ENCODE measurements at regions not wholly inside any gene's neighbourhood (a gene's known extent, or its start where the extent isn't known, plus 50 kb on each side); places are given as distances from the start of the nearest gene placed in this dataset.
"Not testable (repeated sequence)": the region's sequence is repeated elsewhere in the genome, so short reads cannot be mapped to it uniquely, and the experiment has no call there.

DNA sequence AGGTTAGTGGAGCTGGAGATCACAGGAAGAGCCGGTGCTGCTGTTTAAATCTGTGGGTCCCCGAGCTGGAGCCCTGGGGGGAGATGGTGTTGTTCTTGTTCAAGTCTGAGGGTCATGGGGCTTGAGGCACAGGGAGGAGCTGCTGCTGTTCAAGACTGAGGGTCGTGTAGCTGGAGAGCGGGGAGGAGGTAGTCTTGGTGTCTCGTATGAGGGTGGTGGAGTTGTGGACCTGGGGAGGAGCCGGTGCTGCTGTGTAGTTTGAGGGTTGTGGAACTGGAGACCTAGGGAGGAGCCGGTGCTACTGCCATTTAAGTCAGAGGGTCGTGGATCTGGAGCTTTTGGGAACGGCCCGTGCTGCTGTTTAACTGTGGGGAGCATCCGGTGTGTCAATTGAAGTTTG lies 112.2 kb upstream of the SULF2 start:
- no peak overlapping the region for H3K27ac Mint-ChIP-seq
- Histone ChIP-seq H3K4me1 (ENCODE audit: control insufficient read depth, insufficient read depth, low read length) (no peaks in the 10 kb centered on the region), H3K36me3 (ENCODE audit: control insufficient read depth, insufficient read depth, low read length) (no peaks in the 10 kb centered on the region), H3K9ac (ENCODE audit: extremely low read depth, low read length, poor library complexity, severe bottlenecking) (no peak overlapping the region), H3K4me3 (ENCODE audit: low read length) (no peak overlapping the region), H3K27me3 (ENCODE audit: control insufficient read depth, insufficient read depth, low read length, poor library complexity, severe bottlenecking) (no peaks in the 10 kb centered on the region), H3K9me3 (ENCODE audit: control insufficient read depth, low read length) (no peaks in the 10 kb centered on the region), H3K27ac (ENCODE audit: low read depth, low read length) (no peak overlapping the region)
- no peak for DNase-seq
- TF ChIP-seq, protein P1, sequence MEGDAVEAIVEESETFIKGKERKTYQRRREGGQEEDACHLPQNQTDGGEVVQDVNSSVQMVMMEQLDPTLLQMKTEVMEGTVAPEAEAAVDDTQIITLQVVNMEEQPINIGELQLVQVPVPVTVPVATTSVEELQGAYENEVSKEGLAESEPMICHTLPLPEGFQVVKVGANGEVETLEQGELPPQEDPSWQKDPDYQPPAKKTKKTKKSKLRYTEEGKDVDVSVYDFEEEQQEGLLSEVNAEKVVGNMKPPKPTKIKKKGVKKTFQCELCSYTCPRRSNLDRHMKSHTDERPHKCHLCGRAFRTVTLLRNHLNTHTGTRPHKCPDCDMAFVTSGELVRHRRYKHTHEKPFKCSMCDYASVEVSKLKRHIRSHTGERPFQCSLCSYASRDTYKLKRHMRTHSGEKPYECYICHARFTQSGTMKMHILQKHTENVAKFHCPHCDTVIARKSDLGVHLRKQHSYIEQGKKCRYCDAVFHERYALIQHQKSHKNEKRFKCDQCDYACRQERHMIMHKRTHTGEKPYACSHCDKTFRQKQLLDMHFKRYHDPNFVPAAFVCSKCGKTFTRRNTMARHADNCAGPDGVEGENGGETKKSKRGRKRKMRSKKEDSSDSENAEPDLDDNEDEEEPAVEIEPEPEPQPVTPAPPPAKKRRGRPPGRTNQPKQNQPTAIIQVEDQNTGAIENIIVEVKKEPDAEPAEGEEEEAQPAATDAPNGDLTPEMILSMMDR (conservative IDR thresholded peaks at IDR 0.05) = no peak
- no peaks in the 10 kb centered on the region for H3K4me1 Mint-ChIP-seq
- H3K9me3 Mint-ChIP-seq = no peaks in the 10 kb centered on the region
- no peak overlapping the region for H3K4me3 Mint-ChIP-seq
- peaks cover 8% of the 10 kb centered on the region for H3K27me3 Mint-ChIP-seq (ENCODE audit: insufficient read depth)
- 93 to 94% methylated on average over 8 to 11 of the region's 11 CpGs for WGBS, 2 experiments (ENCODE audit: insufficient coverage in 1 of 2, insufficient read length in 1 of 2)
- H3K36me3 Mint-ChIP-seq (ENCODE audit: low read depth) = no peaks in the 10 kb centered on the region

DNA sequence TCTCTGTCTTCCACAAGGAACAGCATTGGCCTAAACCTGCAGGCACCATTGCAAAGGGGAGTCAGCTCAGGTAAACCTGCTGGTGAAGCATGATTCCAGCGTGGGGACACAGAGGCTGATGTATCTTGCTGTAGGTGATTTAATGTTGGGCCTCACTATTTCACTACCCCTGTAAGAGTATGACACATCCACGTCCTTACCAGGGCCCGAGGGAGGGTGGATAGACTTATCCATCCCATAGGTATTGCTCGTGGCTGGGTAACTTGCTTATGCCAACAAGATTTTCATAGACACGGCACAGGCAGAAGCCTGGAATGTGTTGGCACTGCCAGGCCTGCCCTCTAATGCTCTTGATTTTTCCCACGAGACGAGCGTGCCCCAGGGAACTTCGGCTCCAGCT lies 107.4 kb upstream of the SULF2 start:
- H3K27ac ChIP-seq (ENCODE audit: low read depth, low read length); DNase-seq; H3K9me3 Mint-ChIP-seq; H3K36me3 Mint-ChIP-seq (ENCODE audit: low read depth); H3K4me3 ChIP-seq (ENCODE audit: low read length); H3K4me1 Mint-ChIP-seq; H3K9me3 ChIP-seq (ENCODE audit: control insufficient read depth, low read length); H3K27me3 ChIP-seq (ENCODE audit: control insufficient read depth, insufficient read depth, low read length, poor library complexity, severe bottlenecking); H3K9ac ChIP-seq (ENCODE audit: extremely low read depth, low read length, poor library complexity, severe bottlenecking); H3K36me3 ChIP-seq (ENCODE audit: control insufficient read depth, insufficient read depth, low read length); H3K27me3 Mint-ChIP-seq (ENCODE audit: insufficient read depth); H3K4me1 ChIP-seq (ENCODE audit: control insufficient read depth, insufficient read depth, low read length); H3K4me3 Mint-ChIP-seq; H3K27ac Mint-ChIP-seq: not testable (repeated sequence)
- 100% methylated on average over 1 of the region's 9 CpGs; no CpG with 5 or more reads in 1 of the 2 experiments for WGBS, 2 experiments (ENCODE audit: insufficient coverage in 1 of 2, insufficient read length in 1 of 2)

DNA sequence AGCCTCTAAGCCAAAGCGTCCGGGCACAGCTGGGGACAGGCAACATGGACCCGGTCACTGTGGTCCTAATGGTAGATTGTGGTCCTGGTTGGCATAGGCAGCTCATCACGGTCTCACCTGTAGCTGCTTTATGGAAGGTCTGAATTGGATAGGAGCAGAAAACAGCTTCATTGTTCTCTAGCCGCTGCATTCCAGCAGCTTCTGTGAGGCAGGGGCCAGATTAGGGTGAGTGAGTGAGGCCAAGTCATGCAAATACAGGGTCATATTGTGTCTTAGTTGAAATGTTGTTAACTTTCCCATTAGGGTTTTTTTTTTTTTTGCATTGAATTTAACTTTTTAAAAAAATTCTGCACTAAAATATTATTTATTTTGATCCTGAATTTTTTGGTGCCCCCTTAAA lies 105.4 kb upstream of the SULF2 start:
- not testable (repeated sequence) for H3K9me3 ChIP-seq (ENCODE audit: control insufficient read depth, low read length); H3K4me3 ChIP-seq (ENCODE audit: low read length); H3K4me3 Mint-ChIP-seq; H3K9ac ChIP-seq (ENCODE audit: extremely low read depth, low read length, poor library complexity, severe bottlenecking); H3K4me1 ChIP-seq (ENCODE audit: control insufficient read depth, insufficient read depth, low read length); H3K4me1 Mint-ChIP-seq; H3K36me3 ChIP-seq (ENCODE audit: control insufficient read depth, insufficient read depth, low read length); H3K27ac ChIP-seq (ENCODE audit: low read depth, low read length); H3K27me3 Mint-ChIP-seq (ENCODE audit: insufficient read depth); H3K27ac Mint-ChIP-seq; H3K36me3 Mint-ChIP-seq (ENCODE audit: low read depth); H3K9me3 Mint-ChIP-seq; H3K27me3 ChIP-seq (ENCODE audit: control insufficient read depth, insufficient read depth, low read length, poor library complexity, severe bottlenecking); DNase-seq
- WGBS, 2 experiments (ENCODE audit: insufficient coverage in 1 of 2, insufficient read length in 1 of 2) = 93% methylated on average over 3 of the region's 5 CpGs; no CpG with 5 or more reads in 1 of the 2 experiments

DNA sequence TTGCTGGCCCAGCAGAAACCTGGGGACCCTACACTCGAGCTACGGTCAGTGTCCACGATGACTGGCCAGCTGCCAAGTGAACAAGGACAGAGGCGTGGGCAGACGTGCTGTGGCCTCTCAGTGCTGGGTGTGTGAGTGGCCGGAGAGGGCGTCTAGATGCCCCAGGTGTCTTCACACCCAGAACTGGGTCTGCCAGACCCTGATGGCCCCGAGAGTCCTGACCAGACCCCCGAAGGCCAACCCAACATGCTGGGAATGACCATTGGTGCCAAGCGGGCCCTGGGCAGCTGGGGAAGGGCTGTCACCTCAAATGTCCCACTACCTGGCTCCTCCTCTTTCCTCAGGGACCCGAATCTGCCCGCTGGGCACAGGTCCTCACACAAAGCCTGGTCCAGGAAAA lies 104.5 kb upstream of the SULF2 start:
- H3K9ac ChIP-seq (ENCODE audit: extremely low read depth, low read length, poor library complexity, severe bottlenecking); H3K27me3 Mint-ChIP-seq (ENCODE audit: insufficient read depth); H3K36me3 Mint-ChIP-seq (ENCODE audit: low read depth); H3K4me3 Mint-ChIP-seq; H3K4me1 Mint-ChIP-seq; H3K9me3 Mint-ChIP-seq; H3K4me3 ChIP-seq (ENCODE audit: low read length); H3K4me1 ChIP-seq (ENCODE audit: control insufficient read depth, insufficient read depth, low read length); H3K27ac ChIP-seq (ENCODE audit: low read depth, low read length); H3K27ac Mint-ChIP-seq; H3K27me3 ChIP-seq (ENCODE audit: control insufficient read depth, insufficient read depth, low read length, poor library complexity, severe bottlenecking); H3K9me3 ChIP-seq (ENCODE audit: control insufficient read depth, low read length); H3K36me3 ChIP-seq (ENCODE audit: control insufficient read depth, insufficient read depth, low read length); DNase-seq: not testable (repeated sequence)
- 95 to 96% methylated on average over 10 to 12 of the region's 12 CpGs for WGBS, 2 experiments (ENCODE audit: insufficient coverage in 1 of 2, insufficient read length in 1 of 2)
